GM23338 (cell line): ENCODE measurements at regions not wholly inside any gene's neighbourhood (a gene's known extent, or its start where the extent isn't known, plus 50 kb on each side); places are given as distances from the start of the nearest gene placed in this dataset.

Experiments
- ATAC-seq: fragments of 200-7000 bp; cut with Tn5 transposase; 3 replicates; pipeline ENCODE4 v1.9.1; 2020
- DNase-seq: peaks from one replicate; pipeline ENCODE4 v3.0.0-alpha.2; 2015; ENCODE audit warnings: low spot score
- H2AFZ ChIP-seq: fragments of 200-600 bp; sonication (generic); 2 replicates; pipeline ENCODE4 v1.8.0; 2016; ENCODE audit warnings: antibody characterized with exemption, mild to moderate bottlenecking, moderate library complexity
- H3F3A ChIP-seq: fragments of 200-600 bp; sonication (generic); replicated peaks from 2 replicates; pipeline ENCODE4 v1.8.0; 2017; ENCODE audit warnings: antibody characterized with exemption, mixed run types, low read depth
- H3K27ac ChIP-seq: fragments of 200-600 bp; sonication (generic); 2 replicates; pipeline ENCODE4 v1.6.1; 2016; ENCODE audit warnings: low read depth
- H3K27me3 ChIP-seq: fragments of 200-600 bp; sonication (generic); 2 replicates; pipeline ENCODE4 v1.8.0; 2016; ENCODE audit warnings: mild to moderate bottlenecking, mixed run types, moderate library complexity; ENCODE audit not compliant: insufficient read depth
- H3K36me3 ChIP-seq: fragments of 200-600 bp; sonication (generic); 2 replicates; pipeline ENCODE4 v1.8.0; 2016; ENCODE audit warnings: mild to moderate bottlenecking; ENCODE audit not compliant: insufficient read depth
- H3K4me1 ChIP-seq: fragments of 200-600 bp; sonication (generic); 2 replicates; pipeline ENCODE4 v1.8.0; 2016; ENCODE audit warnings: mild to moderate bottlenecking, moderate library complexity; ENCODE audit not compliant: insufficient read depth
- H3K4me2 ChIP-seq: fragments of 200-600 bp; sonication (generic); 2 replicates; pipeline ENCODE4 v1.7.1; 2017; ENCODE audit warnings: mixed run types
- H3K4me3 ChIP-seq: fragments of 200-600 bp; sonication (generic); 2 replicates; pipeline ENCODE4 v1.6.1; 2016; ENCODE audit warnings: mixed run types
- H3K79me2 ChIP-seq: fragments of 200-600 bp; sonication (generic); replicated peaks from 2 replicates; pipeline ENCODE4 v1.8.0; 2017; ENCODE audit warnings: mild to moderate bottlenecking; ENCODE audit not compliant: insufficient read depth
- H3K9me2 ChIP-seq: fragments of 200-600 bp; sonication (generic); 2 replicates; pipeline ENCODE4 v1.8.0; 2017; ENCODE audit not compliant: insufficient read depth
- H4K20me1 ChIP-seq: fragments of 200-600 bp; sonication (generic); replicated peaks from 2 replicates; pipeline ENCODE4 v1.8.0; 2017; ENCODE audit warnings: mild to moderate bottlenecking; ENCODE audit not compliant: insufficient read depth
- H3K27ac Mint-ChIP-seq: 2 replicates; pipeline ENCODE4 v1.8.0; 2020; ENCODE audit warnings: inconsistent platforms, mild to moderate bottlenecking, moderate library complexity, mixed read lengths
- H3K27me3 Mint-ChIP-seq: 3 replicates; pipeline ENCODE4 v1.8.0; 2022; ENCODE audit warnings: low read depth, mild to moderate bottlenecking, moderate library complexity, mixed read lengths, inconsistent platforms; ENCODE audit not compliant: insufficient read depth, poor library complexity
- H3K36me3 Mint-ChIP-seq: 3 replicates; pipeline ENCODE4 v1.8.0; 2021; ENCODE audit warnings: low read depth, mild to moderate bottlenecking, inconsistent platforms, moderate library complexity, mixed read lengths
- H3K4me1 Mint-ChIP-seq: 3 replicates; pipeline ENCODE4 v1.8.0; 2020; ENCODE audit warnings: mild to moderate bottlenecking, inconsistent platforms, mixed read lengths
- H3K4me3 Mint-ChIP-seq: 3 replicates; pipeline ENCODE4 v1.8.0; 2021; ENCODE audit warnings: moderate library complexity, mild to moderate bottlenecking, inconsistent platforms, mixed read lengths
- H3K9me3 Mint-ChIP-seq: 3 replicates; pipeline ENCODE4 v1.8.0; 2020; ENCODE audit warnings: moderate library complexity, mild to moderate bottlenecking, inconsistent platforms, mixed read lengths
- CREB1 ChIP-seq: fragments of 250-450 bp; sonication (Bioruptor Pico); IDR thresholded peaks from 2 replicates; pipeline ENCODE4 v1.5.0; 2020; ENCODE audit warnings: low read depth, mild to moderate bottlenecking, moderate library complexity
- EZH2phosphoT487 ChIP-seq: fragments of 200-600 bp; sonication (generic); IDR thresholded peaks from one replicate; pipeline ENCODE4 v1.8.1; 2018; ENCODE audit warnings: antibody characterized with exemption; ENCODE audit not compliant: unreplicated experiment
- JUNB ChIP-seq: IDR thresholded peaks from one replicate; pipeline ENCODE4 v1.6.1; 2016; ENCODE audit warnings: antibody characterized with exemption; ENCODE audit not compliant: unreplicated experiment
- NANOG ChIP-seq: IDR thresholded peaks from 2 replicates; pipeline ENCODE4 v1.6.1; 2016; ENCODE audit warnings: antibody characterized with exemption, borderline replicate concordance
- POLR2AphosphoS5 ChIP-seq: IDR thresholded peaks from 2 replicates; pipeline ENCODE4 v1.6.1; 2016; ENCODE audit warnings: antibody characterized with exemption, low read depth
- REST ChIP-seq: IDR thresholded peaks from one replicate; pipeline ENCODE4 v1.6.1; 2018; ENCODE audit warnings: antibody characterized with exemption; ENCODE audit not compliant: unreplicated experiment
- STAT1 ChIP-seq: IDR thresholded peaks from one replicate; pipeline ENCODE4 v1.6.1; 2016; ENCODE audit warnings: antibody characterized with exemption; ENCODE audit not compliant: unreplicated experiment
- ZNF114 ChIP-seq: fragments of 250-450 bp; sonication (Bioruptor Pico); IDR thresholded peaks from 2 replicates; pipeline ENCODE4 v1.5.0; 2020; ENCODE audit warnings: mild to moderate bottlenecking, moderate library complexity
- ZNF331 ChIP-seq: fragments of 250-450 bp; sonication (Bioruptor Pico); IDR thresholded peaks from 2 replicates; pipeline ENCODE4 v1.5.0; 2020; ENCODE audit warnings: low read depth, mild to moderate bottlenecking, moderate library complexity
- TF ChIP-seq, protein P1 (sequence below): fragments of 250-450 bp; sonication (Bioruptor Pico); IDR thresholded peaks from 2 replicates; pipeline ENCODE4 v1.5.0; 2020; ENCODE audit warnings: mild to moderate bottlenecking, moderate library complexity
- TF ChIP-seq, protein P2 (sequence below), 2 experiments: fragments of 200-600 bp in 1 of 2; sonication (generic) in 1 of 2; conservative IDR thresholded peaks; 2 replicates each; pipeline versions ENCODE4 v1.5.1 to v1.6.1; 2016 to 2017; ENCODE audit warnings: antibody characterized with exemption in 2 of 2, low read depth in 2 of 2, mild to moderate bottlenecking in 2 of 2, moderate library complexity in 1 of 2

GRCh38 chr7:113784316-113784715, 134.5 kb downstream of the PPP1R3A start (continued):
- no peak for TF ChIP-seq REST

- Mint-ChIP-seq H3K36me3 (no peaks in the 10 kb centered on the region), H3K27ac (no peak overlapping the region), H3K9me3 (no peaks in the 10 kb centered on the region), H3K27me3 (no peaks in the 10 kb centered on the region), H3K4me1 (peaks cover 4% of the 10 kb centered on the region; the same call in 1 of the 3 replicates), H3K4me3 (no peak overlapping the region)
- Histone ChIP-seq H4K20me1 (no peaks in the 10 kb centered on the region), H3K4me1 (no peaks in the 10 kb centered on the region), H3K4me3 (no peak overlapping the region), H2AFZ (no peak overlapping the region), H3K79me2 (no peaks in the 10 kb centered on the region), H3K36me3 (no peaks in the 10 kb centered on the region), H3K27ac (no peak overlapping the region), H3K4me2 (no peak overlapping the region), H3F3A (no peaks in the 10 kb centered on the region), H3K27me3 (no peaks in the 10 kb centered on the region), H3K9me2 (no peaks in the 10 kb centered on the region)
- DNase-seq (no peak), ATAC-seq (no peak)
- TF ChIP-seq ZNF114 (CRISPR knock-in tag) (no peak), POLR2AphosphoS5 (no peak), CREB1 (CRISPR knock-in tag) (no peak), REST (no peak), STAT1 (no peak), JUNB (no peak), NANOG (no peak), ZNF331 (CRISPR knock-in tag) (no peak), EZH2phosphoT487 (no peak)
- TF ChIP-seq, protein P1, sequence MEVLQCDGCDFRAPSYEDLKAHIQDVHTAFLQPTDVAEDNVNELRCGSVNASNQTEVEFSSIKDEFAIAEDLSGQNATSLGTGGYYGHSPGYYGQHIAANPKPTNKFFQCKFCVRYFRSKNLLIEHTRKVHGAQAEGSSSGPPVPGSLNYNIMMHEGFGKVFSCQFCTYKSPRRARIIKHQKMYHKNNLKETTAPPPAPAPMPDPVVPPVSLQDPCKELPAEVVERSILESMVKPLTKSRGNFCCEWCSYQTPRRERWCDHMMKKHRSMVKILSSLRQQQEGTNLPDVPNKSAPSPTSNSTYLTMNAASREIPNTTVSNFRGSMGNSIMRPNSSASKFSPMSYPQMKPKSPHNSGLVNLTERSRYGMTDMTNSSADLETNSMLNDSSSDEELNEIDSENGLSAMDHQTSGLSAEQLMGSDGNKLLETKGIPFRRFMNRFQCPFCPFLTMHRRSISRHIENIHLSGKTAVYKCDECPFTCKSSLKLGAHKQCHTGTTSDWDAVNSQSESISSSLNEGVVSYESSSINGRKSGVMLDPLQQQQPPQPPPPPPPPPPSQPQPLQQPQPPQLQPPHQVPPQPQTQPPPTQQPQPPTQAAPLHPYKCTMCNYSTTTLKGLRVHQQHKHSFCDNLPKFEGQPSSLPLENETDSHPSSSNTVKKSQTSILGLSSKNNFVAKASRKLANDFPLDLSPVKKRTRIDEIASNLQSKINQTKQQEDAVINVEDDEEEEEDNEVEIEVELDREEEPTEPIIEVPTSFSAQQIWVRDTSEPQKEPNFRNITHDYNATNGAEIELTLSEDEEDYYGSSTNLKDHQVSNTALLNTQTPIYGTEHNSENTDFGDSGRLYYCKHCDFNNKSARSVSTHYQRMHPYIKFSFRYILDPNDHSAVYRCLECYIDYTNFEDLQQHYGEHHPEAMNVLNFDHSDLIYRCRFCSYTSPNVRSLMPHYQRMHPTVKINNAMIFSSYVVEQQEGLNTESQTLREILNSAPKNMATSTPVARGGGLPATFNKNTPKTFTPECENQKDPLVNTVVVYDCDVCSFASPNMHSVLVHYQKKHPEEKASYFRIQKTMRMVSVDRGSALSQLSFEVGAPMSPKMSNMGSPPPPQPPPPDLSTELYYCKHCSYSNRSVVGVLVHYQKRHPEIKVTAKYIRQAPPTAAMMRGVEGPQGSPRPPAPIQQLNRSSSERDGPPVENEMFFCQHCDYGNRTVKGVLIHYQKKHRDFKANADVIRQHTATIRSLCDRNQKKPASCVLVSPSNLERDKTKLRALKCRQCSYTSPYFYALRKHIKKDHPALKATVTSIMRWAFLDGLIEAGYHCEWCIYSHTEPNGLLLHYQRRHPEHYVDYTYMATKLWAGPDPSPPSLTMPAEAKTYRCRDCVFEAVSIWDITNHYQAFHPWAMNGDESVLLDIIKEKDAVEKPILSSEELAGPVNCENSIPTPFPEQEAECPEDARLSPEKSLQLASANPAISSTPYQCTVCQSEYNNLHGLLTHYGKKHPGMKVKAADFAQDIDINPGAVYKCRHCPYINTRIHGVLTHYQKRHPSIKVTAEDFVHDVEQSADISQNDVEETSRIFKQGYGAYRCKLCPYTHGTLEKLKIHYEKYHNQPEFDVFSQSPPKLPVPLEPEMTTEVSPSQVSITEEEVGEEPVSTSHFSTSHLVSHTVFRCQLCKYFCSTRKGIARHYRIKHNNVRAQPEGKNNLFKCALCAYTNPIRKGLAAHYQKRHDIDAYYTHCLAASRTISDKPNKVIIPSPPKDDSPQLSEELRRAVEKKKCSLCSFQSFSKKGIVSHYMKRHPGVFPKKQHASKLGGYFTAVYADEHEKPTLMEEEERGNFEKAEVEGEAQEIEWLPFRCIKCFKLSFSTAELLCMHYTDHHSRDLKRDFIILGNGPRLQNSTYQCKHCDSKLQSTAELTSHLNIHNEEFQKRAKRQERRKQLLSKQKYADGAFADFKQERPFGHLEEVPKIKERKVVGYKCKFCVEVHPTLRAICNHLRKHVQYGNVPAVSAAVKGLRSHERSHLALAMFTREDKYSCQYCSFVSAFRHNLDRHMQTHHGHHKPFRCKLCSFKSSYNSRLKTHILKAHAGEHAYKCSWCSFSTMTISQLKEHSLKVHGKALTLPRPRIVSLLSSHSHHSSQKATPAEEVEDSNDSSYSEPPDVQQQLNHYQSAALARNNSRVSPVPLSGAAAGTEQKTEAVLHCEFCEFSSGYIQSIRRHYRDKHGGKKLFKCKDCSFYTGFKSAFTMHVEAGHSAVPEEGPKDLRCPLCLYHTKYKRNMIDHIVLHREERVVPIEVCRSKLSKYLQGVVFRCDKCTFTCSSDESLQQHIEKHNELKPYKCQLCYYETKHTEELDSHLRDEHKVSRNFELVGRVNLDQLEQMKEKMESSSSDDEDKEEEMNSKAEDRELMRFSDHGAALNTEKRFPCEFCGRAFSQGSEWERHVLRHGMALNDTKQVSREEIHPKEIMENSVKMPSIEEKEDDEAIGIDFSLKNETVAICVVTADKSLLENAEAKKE (CRISPR knock-in tag), result no peak
- TF ChIP-seq, protein P2, sequence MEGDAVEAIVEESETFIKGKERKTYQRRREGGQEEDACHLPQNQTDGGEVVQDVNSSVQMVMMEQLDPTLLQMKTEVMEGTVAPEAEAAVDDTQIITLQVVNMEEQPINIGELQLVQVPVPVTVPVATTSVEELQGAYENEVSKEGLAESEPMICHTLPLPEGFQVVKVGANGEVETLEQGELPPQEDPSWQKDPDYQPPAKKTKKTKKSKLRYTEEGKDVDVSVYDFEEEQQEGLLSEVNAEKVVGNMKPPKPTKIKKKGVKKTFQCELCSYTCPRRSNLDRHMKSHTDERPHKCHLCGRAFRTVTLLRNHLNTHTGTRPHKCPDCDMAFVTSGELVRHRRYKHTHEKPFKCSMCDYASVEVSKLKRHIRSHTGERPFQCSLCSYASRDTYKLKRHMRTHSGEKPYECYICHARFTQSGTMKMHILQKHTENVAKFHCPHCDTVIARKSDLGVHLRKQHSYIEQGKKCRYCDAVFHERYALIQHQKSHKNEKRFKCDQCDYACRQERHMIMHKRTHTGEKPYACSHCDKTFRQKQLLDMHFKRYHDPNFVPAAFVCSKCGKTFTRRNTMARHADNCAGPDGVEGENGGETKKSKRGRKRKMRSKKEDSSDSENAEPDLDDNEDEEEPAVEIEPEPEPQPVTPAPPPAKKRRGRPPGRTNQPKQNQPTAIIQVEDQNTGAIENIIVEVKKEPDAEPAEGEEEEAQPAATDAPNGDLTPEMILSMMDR (conservative IDR thresholded peaks at IDR 0.05; ENCODE audit: low read depth in 2 of 2), result no peak
Observed at GRCh38 chr7:113783403-113783802, 135.4 kb downstream of the PPP1R3A start.
